HG03175 (cell line): ENCODE measurements at regions not wholly inside any gene's neighbourhood (a gene's known extent, or its start where the extent isn't known, plus 50 kb on each side); places are given as distances from the start of the nearest gene placed in this dataset.
"Not testable (repeated sequence)": the region's sequence is repeated elsewhere in the genome, so short reads cannot be mapped to it uniquely, and the experiment has no call there.

Experiments used
- ATAC-seq: cut with Tn5 transposase; IDR thresholded peaks from one replicate; pipeline ENCODE4 v1.9.1; 2021; ENCODE audit warnings: mild to moderate bottlenecking, moderate library complexity; ENCODE audit not compliant: unreplicated experiment

GRCh38 chr18:78868330-78869316, 111.0 kb upstream of the SALL3 start:
- ATAC-seq = no peak

DNA sequence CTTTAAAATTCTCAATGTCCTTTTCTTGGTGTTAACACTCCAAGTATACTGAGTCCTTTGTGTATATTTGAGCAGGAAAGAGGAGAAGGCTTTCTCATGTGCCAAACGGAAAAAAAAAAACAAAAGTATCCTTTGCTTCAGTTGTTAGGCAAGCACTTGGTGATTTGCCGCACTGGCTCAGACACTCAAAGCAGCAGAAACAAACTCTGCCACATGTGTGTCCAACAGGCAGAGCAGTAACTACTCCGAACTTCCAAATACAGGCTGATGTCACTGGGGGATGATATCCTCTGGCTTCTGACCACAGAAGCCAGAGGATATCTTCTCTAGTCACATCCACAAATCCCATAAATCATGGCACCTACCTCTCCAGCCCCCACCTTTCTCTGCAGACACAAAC, 108.0 kb upstream of the SALL3 start:
- no peak for ATAC-seq

DNA sequence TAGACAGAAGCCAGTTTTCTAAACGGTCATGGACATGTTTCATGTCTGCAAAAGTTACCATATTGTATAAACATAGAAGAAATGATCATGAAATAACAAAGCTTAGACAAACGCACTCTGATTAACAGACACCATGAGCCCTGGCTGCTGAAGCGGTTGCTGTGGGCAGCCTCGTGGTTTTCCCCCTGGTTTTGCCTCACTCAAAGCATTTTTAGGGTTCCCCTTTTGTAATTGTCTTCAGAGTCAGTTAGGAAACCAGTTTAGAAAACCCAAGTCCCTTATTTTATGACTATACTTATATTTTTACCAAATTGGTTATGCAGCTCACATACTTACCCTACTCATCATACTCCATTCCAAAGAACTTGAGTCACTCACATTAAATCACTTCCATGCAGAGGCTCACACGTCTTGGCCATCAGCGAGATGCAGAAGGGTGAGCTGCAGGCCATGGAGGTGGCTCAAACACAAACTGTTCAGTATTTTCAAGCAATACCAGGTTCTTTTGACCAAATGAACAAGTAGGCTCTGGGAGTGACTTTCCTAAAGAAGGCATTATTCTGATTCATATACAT, 105.6 kb upstream of the SALL3 start:
- ATAC-seq = no peak

- no peak for ATAC-seq
Observed at GRCh38 chr18:78875016-78875777, 104.4 kb upstream of the SALL3 start.

- ATAC-seq = no peak
Observed at GRCh38 chr18:78875778-78876650, 103.6 kb upstream of the SALL3 start.

DNA sequence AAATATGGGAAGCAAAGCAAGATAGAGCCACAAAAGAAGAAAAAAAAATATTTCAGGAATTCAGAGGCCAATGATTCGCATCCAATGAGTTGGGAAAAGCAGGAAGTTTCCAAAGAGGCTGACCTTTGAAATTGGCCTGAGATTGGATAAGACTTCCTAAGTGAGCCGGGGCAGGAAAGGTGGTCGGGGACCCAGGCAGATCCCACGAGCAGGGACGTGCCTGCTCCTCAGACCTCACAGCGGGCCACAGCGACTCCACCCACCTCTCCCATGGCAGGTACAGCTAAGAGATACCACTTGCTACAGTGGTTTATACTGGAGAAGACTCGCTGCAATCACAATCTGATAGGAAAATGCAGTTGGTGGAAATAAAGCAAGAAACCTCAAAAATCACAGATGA, 102.8 kb upstream of the SALL3 start:
- no peak for ATAC-seq

DNA sequence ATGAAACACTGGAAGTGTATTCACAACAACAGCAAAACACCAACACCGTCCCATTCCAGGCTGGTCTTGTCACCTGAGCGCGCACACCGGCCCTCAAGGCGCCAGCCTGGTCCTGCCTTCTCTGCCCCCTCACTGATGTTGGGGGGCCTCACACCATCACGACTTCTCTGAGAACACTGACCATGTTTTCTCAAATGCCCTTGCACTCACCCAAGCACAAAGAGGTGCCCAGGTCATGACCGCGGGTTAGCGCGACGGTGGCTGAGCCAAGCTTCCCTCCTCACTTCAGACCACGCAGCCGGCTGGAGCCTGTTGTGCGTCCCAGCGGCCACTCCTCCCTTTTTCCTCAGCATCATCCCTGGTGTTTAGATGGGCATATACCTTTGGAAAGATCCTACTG, 101.3 kb upstream of the SALL3 start:
- ATAC-seq = no peak

DNA sequence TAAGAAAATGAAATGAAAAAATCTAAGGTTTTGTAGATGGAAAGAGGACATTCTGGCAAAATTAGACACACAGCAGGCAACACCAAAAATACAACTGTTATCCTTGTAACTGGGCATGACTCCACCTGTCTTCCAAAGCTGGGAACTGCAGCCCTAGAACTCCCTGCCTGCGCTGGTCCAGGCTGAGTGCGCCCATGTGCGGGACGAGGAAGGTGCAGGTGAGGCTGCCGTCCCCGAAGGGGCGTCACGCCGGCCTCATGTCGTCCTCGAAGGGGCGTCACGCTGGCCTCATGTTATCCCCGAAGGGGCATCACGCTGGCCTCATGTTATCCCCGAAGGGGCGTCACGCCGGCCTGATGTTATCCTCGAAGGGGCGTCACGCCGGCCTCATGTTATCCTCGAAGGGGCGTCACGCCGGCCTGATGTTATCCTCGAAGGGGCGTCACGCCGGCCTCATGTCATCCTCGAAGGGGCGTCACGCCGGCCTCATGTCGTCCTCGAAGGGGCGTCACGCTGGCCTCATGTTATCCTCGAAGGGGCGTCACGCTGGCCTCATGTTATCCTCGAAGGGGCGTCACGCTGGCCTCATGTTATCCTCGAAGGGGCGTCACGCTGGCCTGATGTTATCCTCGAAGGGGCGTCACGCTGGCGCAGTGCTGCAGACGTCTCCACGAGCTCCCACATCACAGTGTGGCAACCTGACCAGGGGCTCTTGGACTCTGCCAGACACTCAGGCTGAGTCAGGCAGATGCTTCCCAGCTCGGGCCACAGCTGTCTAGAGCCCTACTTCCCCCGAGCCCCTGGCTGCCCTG, 100.3 kb upstream of the SALL3 start:
- not testable (repeated sequence) for ATAC-seq

GRCh38 chr18:78882585-78882984, 97.0 kb upstream of the SALL3 start:
- no peak for ATAC-seq

DNA sequence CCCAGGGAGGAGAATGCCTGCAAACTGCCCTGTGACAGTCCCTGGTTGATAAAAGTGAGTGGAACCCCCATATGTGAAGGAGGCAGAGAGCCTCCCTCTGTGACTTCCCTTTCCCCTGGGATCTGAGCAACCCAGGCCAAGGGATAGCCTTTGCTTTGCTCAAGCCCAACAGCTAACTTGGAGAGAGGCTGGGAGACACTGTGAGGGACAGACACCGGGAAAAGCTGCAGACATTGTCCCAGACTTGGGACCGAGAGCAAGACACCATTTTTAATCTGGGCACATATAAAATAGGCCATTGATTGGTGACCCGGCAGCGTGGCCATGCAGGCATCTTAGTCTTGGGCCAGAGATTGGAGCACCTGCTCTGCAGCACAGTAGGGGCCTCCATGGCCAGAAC, 96.1 kb upstream of the SALL3 start:
- ATAC-seq = no peak

GRCh38 chr18:78884502-78884901, 95.1 kb upstream of the SALL3 start:
- no peak for ATAC-seq

- ATAC-seq = no peak
Observed at GRCh38 chr18:78889250-78889649, 90.4 kb upstream of the SALL3 start.

DNA sequence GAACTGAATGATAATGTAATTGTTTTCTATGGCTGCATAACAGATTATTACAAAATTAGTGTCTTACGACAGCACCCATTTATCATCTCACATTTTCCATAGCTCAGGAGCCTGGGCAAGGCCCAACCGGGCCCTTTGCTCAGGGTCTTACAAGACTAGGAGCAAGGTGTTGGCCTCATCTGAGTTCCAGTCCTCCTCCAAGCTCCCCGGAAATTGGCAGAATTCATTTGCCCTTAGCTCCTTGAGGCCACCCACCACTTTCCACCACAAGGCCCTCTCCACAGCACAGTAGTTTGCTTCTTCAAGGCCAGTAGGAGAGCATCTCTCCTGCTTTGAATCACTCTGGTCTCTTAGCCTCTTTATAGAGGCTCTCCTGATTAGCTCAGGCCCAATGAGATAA, 89.2 kb upstream of the SALL3 start:
- ATAC-seq = no peak

- no peak for ATAC-seq
Observed at GRCh38 chr18:78891185-78891762, 88.3 kb upstream of the SALL3 start.

GRCh38 chr18:78892177-78892576, 87.4 kb upstream of the SALL3 start:
- ATAC-seq = no peak

DNA sequence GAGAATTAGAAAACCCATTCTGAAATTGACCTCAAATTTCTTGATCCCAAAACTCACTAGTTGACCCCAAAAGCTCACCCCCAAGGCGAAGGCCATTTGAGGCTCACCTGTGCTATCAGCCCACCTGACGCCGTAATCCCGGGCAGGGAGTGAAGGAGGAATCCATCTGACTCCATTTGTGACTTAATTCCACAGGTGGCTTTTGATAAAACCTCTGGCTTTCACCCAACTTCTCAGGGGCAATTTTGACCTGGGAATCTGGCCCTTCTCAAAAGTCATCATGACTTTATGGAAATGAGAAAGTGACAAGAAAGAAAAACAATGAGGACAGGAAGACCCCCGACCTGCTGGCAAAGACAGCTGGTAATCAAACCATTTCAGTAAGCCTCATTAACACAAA, 86.9 kb upstream of the SALL3 start:
- ATAC-seq = no peak

DNA sequence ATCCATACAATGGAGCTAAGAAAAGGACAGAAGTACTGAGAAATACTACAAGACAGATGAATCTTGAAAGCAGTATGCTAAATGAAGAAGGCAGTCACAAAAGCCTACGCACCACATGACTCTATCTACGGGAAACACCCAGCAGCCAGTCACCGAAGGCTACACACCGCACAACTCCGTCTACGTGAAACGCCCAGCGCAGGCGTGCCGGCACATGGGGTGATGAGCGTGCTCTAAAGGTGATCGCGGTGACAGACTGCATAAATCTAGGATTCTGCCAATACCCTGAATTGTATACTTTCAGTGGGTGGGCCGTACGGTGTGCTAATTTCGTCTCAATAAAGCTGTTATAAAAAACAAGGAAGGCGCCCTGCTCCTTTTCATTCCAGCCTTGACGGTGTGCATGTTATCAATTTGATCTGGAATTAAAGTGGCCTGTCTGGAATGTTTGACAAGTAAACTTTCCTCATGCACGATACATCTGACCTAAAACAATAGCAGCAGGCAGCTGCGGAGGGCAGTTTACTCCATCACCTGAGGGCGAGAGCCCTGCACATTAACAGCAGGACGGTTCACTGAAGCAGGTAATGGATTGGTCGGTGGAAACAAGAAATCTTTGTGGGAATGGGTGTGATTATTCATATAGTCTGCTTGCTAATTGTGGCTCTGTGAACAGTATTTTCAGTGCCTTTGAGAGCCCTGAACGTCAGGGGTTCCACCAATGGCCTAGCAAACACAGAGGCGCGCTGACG, 86.2 kb upstream of the SALL3 start:
- no peak for ATAC-seq

DNA sequence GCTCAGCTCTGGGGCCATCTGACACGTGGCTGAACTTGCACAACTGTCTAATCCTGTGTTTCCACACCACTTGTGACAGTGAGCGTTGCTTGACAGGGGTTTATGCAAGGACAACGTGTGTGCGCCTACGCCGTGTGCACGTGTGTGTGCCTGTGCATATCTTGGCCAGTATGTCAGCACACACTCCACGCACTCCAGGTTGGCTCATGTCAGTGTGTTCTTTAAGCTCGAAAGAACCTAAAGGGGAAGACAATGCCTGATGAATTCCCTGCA, 85.6 kb upstream of the SALL3 start:
- no peak for ATAC-seq
